GM10266 (cell line): ENCODE measurements at regions not wholly inside any gene's neighbourhood (a gene's known extent, or its start where the extent isn't known, plus 50 kb on each side); places are given as distances from the start of the nearest gene placed in this dataset.

Experiments
- DNase-seq: peaks from one replicate; pipeline ENCODE4 v3.0.0; 2012; ENCODE audit errors: extremely low spot score
- TF ChIP-seq, protein P1 (sequence below): IDR thresholded peaks from 2 replicates; pipeline ENCODE4 v1.5.1; 2012; ENCODE audit warnings: mild to moderate bottlenecking, low read depth; ENCODE audit not compliant: control insufficient read depth, insufficient read depth; ENCODE audit errors: missing control alignments

DNA sequence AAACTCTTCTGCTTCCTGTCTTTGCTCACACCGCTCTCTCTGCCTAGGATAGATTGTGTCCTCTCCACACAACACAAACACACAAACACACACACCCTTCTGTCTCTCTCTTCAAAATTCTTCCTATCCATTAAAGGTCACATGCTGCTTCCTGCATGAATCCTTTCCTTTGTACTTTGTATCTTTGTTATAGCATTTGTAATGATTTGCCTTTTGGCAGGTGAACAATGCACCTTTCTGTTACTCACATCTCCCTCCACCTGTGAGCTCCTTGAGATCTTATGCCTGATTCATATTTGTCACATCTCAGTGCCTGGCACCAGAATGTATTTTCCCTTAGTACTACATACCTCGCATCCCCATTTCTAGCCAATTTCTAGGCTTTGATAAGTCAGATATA, 251.4 kb upstream of the UMPS start:
- DNase-seq = no peak
- TF ChIP-seq, protein P1, sequence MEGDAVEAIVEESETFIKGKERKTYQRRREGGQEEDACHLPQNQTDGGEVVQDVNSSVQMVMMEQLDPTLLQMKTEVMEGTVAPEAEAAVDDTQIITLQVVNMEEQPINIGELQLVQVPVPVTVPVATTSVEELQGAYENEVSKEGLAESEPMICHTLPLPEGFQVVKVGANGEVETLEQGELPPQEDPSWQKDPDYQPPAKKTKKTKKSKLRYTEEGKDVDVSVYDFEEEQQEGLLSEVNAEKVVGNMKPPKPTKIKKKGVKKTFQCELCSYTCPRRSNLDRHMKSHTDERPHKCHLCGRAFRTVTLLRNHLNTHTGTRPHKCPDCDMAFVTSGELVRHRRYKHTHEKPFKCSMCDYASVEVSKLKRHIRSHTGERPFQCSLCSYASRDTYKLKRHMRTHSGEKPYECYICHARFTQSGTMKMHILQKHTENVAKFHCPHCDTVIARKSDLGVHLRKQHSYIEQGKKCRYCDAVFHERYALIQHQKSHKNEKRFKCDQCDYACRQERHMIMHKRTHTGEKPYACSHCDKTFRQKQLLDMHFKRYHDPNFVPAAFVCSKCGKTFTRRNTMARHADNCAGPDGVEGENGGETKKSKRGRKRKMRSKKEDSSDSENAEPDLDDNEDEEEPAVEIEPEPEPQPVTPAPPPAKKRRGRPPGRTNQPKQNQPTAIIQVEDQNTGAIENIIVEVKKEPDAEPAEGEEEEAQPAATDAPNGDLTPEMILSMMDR = no peak

DNA sequence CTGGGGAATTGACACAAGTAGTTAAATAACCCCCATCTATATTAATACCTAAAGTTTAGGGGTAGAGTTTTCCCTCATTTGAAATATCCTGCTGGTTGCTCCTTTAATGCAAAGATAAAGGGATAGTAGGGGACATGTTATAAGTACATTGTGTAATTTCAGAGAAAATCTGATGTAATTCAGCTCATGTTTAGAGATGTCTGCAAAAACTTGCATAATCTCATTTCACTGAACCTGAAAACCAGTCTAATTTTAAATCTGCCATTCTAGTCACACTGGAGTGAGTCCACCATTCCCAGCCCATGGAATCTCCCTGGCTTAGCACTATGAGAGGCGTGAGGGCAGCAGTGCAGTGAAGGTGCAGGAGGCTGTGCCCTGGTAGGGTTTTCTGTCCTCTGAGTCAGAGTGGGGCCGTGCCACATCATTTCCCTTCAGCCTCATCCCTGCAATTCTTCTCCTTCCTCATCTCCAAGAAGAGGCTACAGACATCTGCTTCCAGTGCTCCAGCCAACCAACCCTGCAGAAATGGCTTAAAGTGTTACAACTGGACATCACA, 246.3 kb upstream of the UMPS start:
- TF ChIP-seq, protein P1 = no peak
- no peak for DNase-seq

DNA sequence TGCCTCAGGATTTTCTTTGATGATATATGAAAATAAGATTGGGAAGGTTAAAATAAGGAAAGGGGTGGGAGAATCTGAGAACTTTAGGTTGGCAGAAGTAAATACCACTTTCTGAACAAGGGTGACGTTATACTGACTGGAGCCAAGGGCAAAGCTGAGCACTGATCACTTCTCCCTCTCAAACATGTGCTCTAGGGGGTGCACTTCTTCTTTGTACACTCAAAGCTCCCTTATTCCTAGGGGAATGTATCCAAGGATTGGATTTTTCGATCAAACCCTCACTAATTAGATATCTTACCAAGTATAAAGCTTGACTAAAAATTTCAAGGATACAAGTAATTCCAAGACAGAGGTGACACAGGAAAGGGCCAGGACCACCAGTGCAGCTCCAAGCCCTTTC, 243.9 kb upstream of the UMPS start:
- DNase-seq = no peak
- TF ChIP-seq, protein P1 = no peak

DNA sequence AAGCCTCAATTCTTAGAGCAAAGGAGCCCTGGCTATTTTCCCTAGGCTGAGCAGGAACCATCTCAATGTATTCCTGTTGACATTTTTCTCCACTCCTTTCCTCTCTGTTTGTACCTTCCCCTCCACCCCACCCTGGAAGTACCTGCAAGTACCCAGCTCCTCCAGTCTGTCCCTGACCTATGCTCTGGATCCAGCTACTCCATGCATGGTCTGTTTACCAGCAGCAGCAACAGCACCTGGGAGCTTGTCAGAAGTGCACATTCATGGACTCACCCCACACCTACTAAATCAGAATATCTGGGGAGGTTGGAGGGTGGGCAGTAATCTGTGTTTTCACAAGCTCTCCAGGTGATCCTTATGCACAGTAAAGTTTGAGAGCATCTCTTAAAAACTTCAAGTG, 240.7 kb upstream of the UMPS start:
- DNase-seq = no peak

DNA sequence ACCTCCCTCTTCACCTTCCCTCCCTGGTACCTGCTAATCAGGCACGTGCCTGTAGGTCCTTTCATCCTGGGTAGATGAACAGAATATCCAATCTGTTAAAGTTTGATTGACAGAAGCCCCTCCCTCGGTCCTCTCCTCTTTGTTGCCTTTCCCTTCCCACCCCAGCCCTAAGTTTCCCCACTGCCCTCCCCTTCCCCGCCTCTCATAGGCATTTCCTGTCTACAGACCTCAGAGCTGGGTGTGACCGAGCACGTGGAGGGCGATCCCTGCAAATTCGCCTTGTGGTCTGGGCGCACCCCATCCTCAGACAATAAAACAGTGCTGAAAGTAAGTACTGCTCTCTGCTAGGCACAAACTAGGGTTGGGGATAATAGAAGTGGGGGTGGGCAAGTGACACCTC, 239.2 kb upstream of the UMPS start:
- TF ChIP-seq, protein P1 = no peak
- no peak for DNase-seq

More for the DNA sequence above, 240.7 kb upstream of the UMPS start:
- TF ChIP-seq, protein P1 = no peak

DNA sequence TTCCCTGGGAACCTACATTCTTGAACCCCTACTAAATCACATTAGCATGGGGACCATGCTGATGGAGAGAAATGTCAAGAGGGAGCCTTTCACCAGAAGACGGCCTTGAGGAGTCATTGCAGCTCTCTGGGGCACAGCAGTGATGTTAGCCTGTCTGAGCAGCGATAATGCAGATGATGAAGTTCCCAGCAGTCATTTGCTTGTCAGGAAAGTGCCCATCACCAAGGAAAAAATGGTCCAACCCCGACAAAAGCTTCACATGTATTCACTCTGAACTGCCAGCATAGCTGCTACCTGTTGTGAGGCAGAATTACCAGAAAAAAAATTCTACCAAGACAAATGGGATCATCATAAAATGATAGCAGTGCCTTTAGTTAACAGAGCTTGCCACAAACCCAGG, 238.4 kb upstream of the UMPS start:
- no peak for DNase-seq
- TF ChIP-seq, protein P1 = no peak

DNA sequence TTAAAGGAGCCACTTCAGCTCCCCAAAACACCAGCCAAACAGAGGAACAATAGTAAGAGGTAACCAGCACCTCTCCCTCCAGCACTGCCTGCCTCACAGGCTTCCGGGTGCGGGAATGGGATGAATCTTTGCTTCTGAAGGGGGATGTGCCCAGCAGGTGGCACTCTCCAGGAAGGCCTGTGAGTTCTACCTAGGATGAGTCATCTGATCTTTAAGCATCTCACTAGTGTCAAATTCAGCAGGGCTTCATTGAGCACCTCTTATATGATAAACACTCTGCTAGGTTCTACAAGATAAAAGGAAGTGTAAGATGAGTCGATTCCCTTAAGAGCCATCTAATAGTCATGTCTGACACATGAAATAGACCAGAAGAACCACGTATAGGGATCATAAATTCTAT, 237.4 kb upstream of the UMPS start:
- TF ChIP-seq, protein P1 = peak; percentile 17
- DNase-seq = peak; percentile 14
